ENCODE measurements at regions not wholly inside any gene's neighbourhood (a gene's known extent, or its start where the extent isn't known, plus 50 kb on each side); places are given as distances from the start of the nearest gene placed in this dataset.

DNA sequence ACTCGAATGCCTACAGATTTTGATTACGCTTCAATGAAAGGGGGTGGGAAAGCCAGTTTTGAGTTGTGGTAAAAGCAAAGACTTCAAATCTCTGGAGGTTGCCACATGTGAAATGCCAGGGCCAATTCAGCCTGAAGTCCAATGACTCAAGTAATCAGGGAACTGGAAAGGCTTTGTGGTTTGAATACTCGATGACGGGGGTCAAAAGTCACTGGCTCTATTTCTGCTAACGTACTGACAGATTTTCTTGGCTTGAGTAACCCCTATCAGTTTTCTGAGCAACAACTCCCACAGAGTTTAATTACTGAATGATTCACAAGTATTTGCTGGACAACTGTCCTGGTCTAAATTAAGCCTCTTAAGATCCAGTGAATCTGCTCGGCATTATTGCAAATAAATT lies 152.2 kb downstream of the SIPA1L2 start:
- no peak for DNase-seq (ENCODE audit: low read depth in 2 of 2)

DNA sequence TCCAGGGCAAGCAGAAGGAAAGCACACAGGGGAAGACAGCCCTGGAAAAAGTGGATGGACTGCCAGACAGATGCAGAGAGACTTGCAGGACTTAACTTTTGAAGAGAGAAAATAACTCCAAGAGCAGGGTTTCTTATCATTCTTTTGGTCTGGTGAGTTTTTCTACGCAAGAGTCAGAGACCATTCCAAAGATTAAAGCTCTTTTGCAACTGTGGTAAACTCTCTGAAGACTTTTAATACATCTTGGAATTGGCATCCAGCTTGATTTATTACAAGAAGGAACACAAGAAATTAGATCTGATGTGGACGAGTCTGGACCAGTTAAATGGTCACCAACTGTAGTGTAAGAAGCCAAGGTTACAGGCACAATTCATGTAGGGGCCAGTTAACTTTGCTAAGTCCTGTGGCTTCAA lies 153.4 kb downstream of the SIPA1L2 start:
- DNase-seq (ENCODE audit: low read depth in 2 of 2): no peak

DNA sequence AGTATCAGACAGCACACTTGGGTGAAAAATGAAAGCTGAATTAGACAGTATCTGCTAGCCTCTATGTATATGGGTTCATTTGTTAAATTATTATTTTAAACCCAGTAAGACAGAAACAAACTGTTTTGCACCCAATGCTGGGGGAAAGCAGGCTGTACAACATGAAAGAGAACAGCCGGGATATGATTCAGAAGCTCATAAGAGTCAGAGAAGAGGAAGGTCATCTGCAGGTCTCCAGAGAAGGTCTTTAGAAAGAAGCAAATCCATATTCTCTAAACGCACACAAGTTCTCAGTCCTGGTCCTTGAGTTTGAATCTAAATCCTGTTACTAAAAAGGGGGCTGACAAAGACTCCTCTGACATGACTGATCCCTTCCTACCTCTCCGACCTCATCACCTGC lies 155.1 kb downstream of the SIPA1L2 start:
- DNase-seq (ENCODE audit: low read depth in 2 of 2): no peak

DNA sequence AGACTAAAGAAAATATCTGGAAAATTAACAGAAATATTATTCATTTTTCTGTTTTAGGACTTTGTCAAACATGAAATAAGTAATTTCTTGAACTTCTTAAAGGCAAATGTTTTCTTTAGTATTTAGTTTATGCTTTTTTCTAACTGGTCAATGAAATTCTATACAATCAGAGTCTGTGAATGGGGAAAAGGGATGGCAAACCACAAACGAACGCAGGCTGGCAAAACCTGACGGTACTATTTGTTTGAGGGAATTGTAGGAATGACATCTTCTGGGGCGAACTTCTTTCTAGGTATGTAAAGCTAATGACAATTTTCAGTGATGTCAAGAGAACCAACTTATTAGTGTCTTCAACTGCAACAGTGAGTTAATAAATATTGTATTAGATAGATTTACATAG lies 156.0 kb downstream of the SIPA1L2 start:
- no peak for DNase-seq (ENCODE audit: low read depth in 2 of 2)

GRCh38 chr1:232473324-232473723 lies 156.6 kb downstream of the SIPA1L2 start:
- no peak for DNase-seq (ENCODE audit: low read depth in 2 of 2)

- no peak for DNase-seq (ENCODE audit: low read depth in 2 of 2)
Observed at GRCh38 chr1:232472485-232473041, 157.4 kb downstream of the SIPA1L2 start.

DNA sequence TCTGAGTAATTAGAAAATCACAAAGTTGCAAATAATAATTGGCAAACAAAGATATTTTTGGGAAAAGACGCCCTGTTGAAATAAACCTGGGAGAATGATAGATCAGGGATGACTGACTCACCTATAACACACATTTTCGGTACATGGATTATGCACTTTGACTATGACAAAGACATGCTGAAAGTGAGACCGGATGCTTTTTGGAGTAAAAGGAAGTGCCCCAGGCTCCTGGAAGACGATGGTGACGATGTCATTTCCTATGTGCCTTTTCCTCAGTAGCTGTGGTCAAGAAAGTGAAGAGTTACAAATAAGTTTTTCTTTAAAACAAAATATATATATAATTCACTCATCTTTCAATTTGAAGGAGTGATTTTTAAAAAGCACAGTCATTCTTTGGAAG lies 158.7 kb downstream of the SIPA1L2 start:
- no peak for DNase-seq (ENCODE audit: low read depth in 2 of 2)

DNA sequence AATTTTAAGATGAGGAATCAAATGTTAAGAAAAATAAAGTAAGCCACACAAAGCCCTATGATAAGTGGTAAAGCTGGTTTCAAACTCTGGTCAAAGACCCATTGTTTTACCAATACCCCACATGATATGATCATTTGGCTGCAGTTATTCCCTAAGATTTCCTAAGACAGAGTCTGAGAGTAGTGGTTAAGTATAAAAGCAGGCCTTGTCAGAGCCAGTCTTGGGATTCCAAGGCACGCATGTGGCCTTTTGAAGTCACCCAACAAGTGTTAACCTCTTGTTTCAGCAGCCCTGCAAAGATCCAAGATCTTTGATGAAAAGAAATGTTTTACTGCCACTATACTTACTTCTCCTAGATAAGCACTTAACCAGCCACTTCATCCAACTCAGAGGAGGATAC lies 159.2 kb downstream of the SIPA1L2 start:
- DNase-seq (ENCODE audit: low read depth in 2 of 2): no peak

- DNase-seq (ENCODE audit: low read depth in 2 of 2): no peak
Observed at GRCh38 chr1:232468249-232468648, 161.7 kb downstream of the SIPA1L2 start.

GRCh38 chr1:232467073-232467760 lies 162.7 kb downstream of the SIPA1L2 start:
- no peak for DNase-seq (ENCODE audit: low read depth in 2 of 2)

DNA sequence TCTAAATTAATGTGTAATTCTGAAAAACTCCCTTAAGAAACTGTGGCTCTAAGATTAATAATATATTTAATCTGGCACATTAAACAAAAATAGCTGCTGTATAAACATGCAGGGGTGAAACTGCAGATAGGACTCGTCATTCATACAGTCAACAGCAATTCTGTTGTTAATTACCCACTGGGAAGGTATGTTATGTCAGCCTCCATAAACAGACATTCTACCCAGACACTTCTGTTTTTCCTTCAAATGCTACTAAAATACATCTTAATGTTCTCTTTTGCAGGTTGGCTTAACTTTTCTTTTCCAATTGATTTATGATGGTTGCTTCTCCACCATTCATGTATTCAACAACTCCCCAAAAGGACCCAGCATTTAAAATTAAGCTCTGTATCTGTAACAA lies 165.6 kb downstream of the SIPA1L2 start:
- no peak for DNase-seq (ENCODE audit: low read depth in 2 of 2)

DNA sequence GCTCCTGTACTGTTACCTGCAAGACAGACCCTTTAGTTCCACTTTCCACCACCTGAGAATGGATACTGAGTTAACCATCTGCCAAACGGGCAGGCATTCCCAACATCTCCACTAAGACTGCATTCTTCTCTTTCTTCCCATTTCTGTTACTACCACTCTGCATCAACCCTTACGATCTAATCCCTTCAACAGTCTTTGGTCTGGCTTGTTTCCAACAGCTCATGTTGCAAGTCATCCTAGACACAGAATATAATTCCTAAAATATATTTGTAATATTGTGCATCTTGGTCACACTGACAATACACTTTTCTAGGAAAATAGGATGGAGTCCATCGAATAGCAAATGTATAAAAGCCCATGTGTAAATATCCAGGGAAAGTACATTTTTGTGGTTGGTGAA lies 166.7 kb downstream of the SIPA1L2 start:
- no peak for DNase-seq (ENCODE audit: low read depth in 2 of 2)

DNA sequence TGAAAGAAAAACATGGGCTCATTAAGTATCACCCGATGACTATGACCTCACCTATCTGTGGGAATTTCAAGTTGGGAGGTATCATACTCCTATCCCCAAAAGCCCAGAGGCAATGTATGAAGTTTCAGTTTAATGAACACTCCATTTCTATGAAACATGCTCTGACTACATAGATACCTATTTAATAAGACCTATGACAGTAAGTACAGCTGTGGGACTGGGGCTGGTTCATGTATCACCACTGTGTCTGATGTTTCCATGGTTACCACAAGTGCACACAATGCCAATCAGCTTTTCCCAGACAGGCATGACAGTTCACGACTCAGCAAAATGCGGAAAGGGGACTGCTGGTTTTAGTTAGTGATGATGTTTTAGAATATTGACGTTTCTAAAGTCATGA lies 167.7 kb downstream of the SIPA1L2 start:
- no peak for DNase-seq (ENCODE audit: low read depth in 2 of 2)

- no peak for DNase-seq (ENCODE audit: low read depth in 2 of 2)
Observed at GRCh38 chr1:232459826-232460225, 170.1 kb downstream of the SIPA1L2 start.

DNA sequence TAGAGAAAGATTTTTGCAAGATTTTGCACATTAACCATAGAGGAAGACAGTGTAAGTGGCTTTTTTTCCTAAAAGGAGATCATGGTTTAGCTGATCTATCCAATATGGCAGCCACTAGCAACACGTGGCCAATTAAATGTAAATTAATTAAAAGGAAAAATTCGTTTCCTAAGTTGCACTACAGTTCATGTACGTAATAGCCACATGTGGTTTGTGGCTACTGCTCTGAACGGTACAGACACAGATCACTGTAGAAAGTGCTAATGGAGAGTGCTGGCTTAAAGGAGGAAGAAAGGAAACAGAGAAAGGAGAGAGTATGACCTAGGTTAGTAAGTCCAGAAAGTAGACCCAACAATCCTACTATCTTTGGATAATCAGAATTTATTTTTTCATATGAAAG lies 170.8 kb downstream of the SIPA1L2 start:
- DNase-seq (ENCODE audit: low read depth in 2 of 2): no peak

GRCh38 chr1:232457595-232457994 lies 172.3 kb downstream of the SIPA1L2 start:
- DNase-seq (ENCODE audit: low read depth in 2 of 2): peak in 1 of 2 donors; percentile 5

- no peak for DNase-seq (ENCODE audit: low read depth in 2 of 2)
Observed at GRCh38 chr1:232456714-232457113, 173.2 kb downstream of the SIPA1L2 start.

DNA sequence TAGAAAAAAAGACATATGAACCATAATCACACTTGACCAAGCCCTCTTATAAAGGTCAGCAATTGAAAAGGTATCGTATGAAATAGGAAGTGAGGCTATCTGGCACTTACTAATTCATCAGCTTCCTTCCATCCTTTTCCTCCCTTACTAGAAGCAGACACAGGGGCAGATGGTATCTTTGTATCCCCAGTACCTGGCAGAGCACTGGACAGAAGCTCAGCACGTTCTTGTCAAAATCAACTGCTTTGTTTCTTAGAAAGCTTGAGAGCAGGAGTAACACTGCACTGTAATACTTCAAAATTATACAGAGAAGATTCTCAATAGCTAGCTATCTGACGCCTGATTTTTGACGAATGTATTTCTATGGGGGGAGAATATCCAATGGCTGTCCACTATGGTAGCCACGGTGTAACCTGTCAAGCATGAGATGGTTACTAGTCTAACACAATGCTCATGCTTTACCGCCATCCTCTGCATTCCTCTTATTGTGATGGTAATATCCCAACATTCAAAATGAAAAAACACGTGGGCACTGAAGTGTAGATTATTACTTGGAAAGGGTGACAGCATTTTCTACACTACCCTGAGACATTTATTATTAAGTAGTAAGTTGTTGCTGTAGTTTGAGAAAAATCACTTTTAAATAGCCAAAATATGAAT lies 175.6 kb downstream of the SIPA1L2 start:
- DNase-seq (ENCODE audit: low read depth in 2 of 2): no peak

GRCh38 chr1:232452736-232453440 lies 177.0 kb downstream of the SIPA1L2 start:
- DNase-seq (ENCODE audit: low read depth in 2 of 2): no peak

- no peak for DNase-seq (ENCODE audit: low read depth in 2 of 2)
Observed at GRCh38 chr1:232452117-232452516, 177.8 kb downstream of the SIPA1L2 start.

DNA sequence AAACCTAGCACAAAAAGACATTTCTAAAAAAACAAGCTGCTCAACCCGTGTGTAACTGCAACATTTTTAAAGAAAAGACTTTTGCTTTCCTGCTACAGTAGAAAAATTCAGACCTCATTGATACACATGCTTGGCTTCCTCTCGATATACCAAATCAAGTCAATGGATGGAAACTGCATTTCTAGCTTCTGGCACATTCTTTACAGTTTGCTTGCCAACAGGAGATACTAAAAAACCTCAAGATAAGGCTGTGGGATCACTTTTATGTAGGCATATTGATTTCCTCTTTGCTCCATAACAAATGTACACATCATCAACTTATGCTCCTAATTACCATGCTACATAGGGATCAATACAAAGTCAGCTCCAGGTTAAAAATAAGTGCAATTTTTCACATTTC lies 178.4 kb downstream of the SIPA1L2 start:
- no peak for DNase-seq (ENCODE audit: low read depth in 2 of 2)

GRCh38 chr1:232450615-232451014 lies 179.3 kb downstream of the SIPA1L2 start:
- DNase-seq (ENCODE audit: low read depth in 2 of 2): no peak

DNA sequence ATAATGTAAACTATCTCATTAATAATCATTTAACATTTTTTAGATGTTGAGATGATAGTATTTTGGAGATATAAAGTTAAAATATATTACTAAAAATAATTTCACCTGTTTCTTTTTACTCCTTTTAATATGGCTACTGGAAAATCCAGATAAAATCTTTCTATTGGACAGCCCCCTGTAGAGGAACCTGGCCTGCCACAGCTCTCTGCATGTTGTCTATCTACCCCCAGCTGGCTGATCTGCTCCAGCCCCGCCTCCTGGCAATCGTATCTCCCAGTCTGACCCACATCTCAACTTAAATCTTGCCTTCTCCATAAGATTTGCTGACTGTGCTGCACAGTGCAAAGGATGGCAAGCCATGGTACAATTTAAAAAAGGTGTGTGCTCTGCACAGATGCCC lies 182.8 kb downstream of the SIPA1L2 start:
- DNase-seq (ENCODE audit: low read depth in 2 of 2): no peak
